GM13976 (cell line): ENCODE measurements at regions not wholly inside any gene's neighbourhood (a gene's known extent, or its start where the extent isn't known, plus 50 kb on each side); places are given as distances from the start of the nearest gene placed in this dataset.

Experiments
- DNase-seq: peaks from one replicate; pipeline ENCODE4 v3.0.0; 2012; ENCODE audit warnings: low spot score
- CTCF ChIP-seq: IDR thresholded peaks from 2 replicates; pipeline ENCODE4 v1.5.1; 2012; ENCODE audit warnings: borderline replicate concordance, mild to moderate bottlenecking; ENCODE audit not compliant: insufficient read depth; ENCODE audit errors: extremely low read depth, missing control alignments, control extremely low read depth
- in situ Hi-C: fragments of 300-500 bp; cut with MboI; formaldehyde crosslinking; loops from one replicate; pipeline ENCODE4 v1.12.0; 2022; ENCODE audit warnings: low sequenced_read_pairs, mixed read lengths, inconsistent platforms; ENCODE audit not compliant: unreplicated experiment

GRCh38 chr13:54287062-54287764, 1258.6 kb downstream of the OLFM4 start:
- in situ Hi-C loops: no loop called here
- no peak for DNase-seq
- no peak for TF ChIP-seq CTCF

GRCh38 chr13:54301085-54301484, 1272.5 kb downstream of the OLFM4 start:
- no peak for TF ChIP-seq CTCF
- DNase-seq: no peak
- in situ Hi-C loops: no loop called here

- no peak for TF ChIP-seq CTCF
- no peak for DNase-seq
- in situ Hi-C loops: no loop called here
These were observed 1276.8 kb downstream of the OLFM4 start for GRCh38 chr13:54305377-54305776.

GRCh38 chr13:54312885-54313284, 1284.3 kb downstream of the OLFM4 start:
- DNase-seq: no peak
- TF ChIP-seq CTCF: no peak
- in situ Hi-C loops: no loop called here

- DNase-seq: no peak
- TF ChIP-seq CTCF: no peak
- in situ Hi-C loops: no loop called here
These were observed 1289.1 kb downstream of the OLFM4 start for GRCh38 chr13:54317722-54318121.

GRCh38 chr13:54337540-54337939, 1308.9 kb downstream of the OLFM4 start:
- in situ Hi-C loops: no loop called here
- no peak for DNase-seq
- TF ChIP-seq CTCF: no peak
